T47D (cell line): ENCODE measurements at regions not wholly inside any gene's neighbourhood (a gene's known extent, or its start where the extent isn't known, plus 50 kb on each side); places are given as distances from the start of the nearest gene placed in this dataset.

ENCODE experiments used
- DNase-seq, 2 experiments: peaks; one replicate each; pipeline versions ENCODE4 v3.0.0 to v3.0.0-alpha.2; 2011 to 2012; ENCODE audit warnings: low read depth in 1 of 2, low spot score in 1 of 2
- JUND ChIP-seq: IDR thresholded peaks from 2 replicates; pipeline ENCODE4 v1.6.1; 2012; ENCODE audit warnings: low read depth
- in situ Hi-C: cut with HindIII; loops from 2 replicates; pipeline ENCODE4 v1.10.0; 2016; ENCODE audit warnings: low sequenced_read_pairs, low pct_unique_long_range_greater_than_20kb

GRCh38 chr1:82755671-82756070, 954.9 kb downstream of the ADGRL2 start:
- in situ Hi-C loops = no loop called here
- DNase-seq = peak in 1 of 2 experiments; percentile 5
- no peak for TF ChIP-seq JUND

GRCh38 chr1:82755191-82755590, 954.5 kb downstream of the ADGRL2 start:
- in situ Hi-C loops = no loop called here
- DNase-seq = no peak
- TF ChIP-seq JUND = no peak

- no peak for DNase-seq
- in situ Hi-C loops = no loop called here
- no peak for TF ChIP-seq JUND
These were observed 951.3 kb downstream of the ADGRL2 start for GRCh38 chr1:82752046-82752445.

- in situ Hi-C loops = no loop called here
- DNase-seq = no peak
- no peak for TF ChIP-seq JUND
These were observed 932.9 kb downstream of the ADGRL2 start for GRCh38 chr1:82733645-82734044.

- no peak for DNase-seq
- no peak for TF ChIP-seq JUND
- in situ Hi-C loops = no loop called here
These were observed 930.5 kb downstream of the ADGRL2 start for GRCh38 chr1:82731216-82731615.

- in situ Hi-C loops = no loop called here
- DNase-seq = no peak
- no peak for TF ChIP-seq JUND
These were observed 927.5 kb downstream of the ADGRL2 start for GRCh38 chr1:82728206-82728605.

GRCh38 chr1:82724246-82724645, 923.5 kb downstream of the ADGRL2 start:
- in situ Hi-C loops = no loop called here
- TF ChIP-seq JUND = no peak
- DNase-seq = no peak

GRCh38 chr1:82722608-82723007, 921.9 kb downstream of the ADGRL2 start:
- in situ Hi-C loops = no loop called here
- DNase-seq = no peak
- no peak for TF ChIP-seq JUND

- no peak for TF ChIP-seq JUND
- DNase-seq = no peak
- in situ Hi-C loops = no loop called here
These were observed 921.0 kb downstream of the ADGRL2 start for GRCh38 chr1:82721702-82722101.

- in situ Hi-C loops = no loop called here
- no peak for DNase-seq
- no peak for TF ChIP-seq JUND
These were observed 918.1 kb downstream of the ADGRL2 start for GRCh38 chr1:82718719-82719419.

- no peak for DNase-seq
- in situ Hi-C loops = no loop called here
- TF ChIP-seq JUND = no peak
These were observed 909.4 kb downstream of the ADGRL2 start for GRCh38 chr1:82710091-82710490.

GRCh38 chr1:82707681-82708080, 906.9 kb downstream of the ADGRL2 start:
- TF ChIP-seq JUND = no peak
- no peak for DNase-seq
- in situ Hi-C loops = no loop called here

- TF ChIP-seq JUND = no peak
- in situ Hi-C loops = no loop called here
- no peak for DNase-seq
These were observed 906.0 kb downstream of the ADGRL2 start for GRCh38 chr1:82706741-82707140.

- TF ChIP-seq JUND = no peak
- in situ Hi-C loops = no loop called here
- DNase-seq = no peak
These were observed 904.2 kb downstream of the ADGRL2 start for GRCh38 chr1:82704966-82705365.
